ENCODE measurements at regions not wholly inside any gene's neighbourhood (a gene's known extent, or its start where the extent isn't known, plus 50 kb on each side); places are given as distances from the start of the nearest gene placed in this dataset.

DNA sequence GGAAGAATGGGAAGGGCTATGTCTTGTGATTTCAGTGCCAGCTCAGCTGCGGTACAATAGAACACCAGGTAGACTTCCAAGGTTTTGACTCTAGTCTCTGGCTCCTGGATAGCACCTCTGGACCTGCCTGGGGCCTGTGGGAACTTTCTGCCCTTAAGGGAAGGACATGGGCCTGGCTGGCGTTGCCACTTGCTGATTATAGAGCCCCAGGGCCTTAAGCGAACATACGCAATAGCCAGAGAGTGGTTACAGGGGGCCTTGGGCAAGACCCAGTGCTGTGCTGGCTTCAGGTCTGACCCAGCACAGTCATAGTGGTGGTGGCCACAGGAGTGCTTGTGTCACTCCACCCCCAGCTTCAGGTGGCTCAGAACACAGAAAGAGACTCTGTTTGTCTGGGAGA lies 131.1 kb upstream of the COL21A1 start:
- DNase-seq (ENCODE audit: low read depth in 2 of 2): no peak

DNA sequence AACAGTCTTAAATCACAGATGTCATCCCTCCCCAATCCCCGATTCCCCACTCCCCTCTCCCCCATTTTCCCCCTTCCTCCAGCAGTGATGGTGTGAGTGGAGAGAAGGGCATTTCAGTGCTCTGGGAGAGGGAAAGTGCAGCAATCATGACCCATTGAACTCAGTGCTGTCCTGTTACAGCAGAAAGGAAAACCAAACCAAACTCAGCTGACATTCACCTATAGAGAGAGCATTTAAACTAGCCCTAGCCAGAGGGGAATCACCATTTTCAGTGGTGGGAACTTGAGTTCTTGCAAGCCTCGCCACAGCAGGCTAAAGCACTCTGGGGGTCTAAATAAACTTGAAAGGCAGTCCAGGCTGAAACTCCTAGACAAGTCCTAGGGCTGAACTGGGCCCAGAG lies 129.9 kb upstream of the COL21A1 start:
- no peak for DNase-seq (ENCODE audit: low read depth in 2 of 2)

- DNase-seq (ENCODE audit: low read depth in 2 of 2): no peak
Observed at GRCh38 chr6:56375806-56376205, 128.4 kb upstream of the COL21A1 start.

- peak; percentile 39 to 95 for DNase-seq (ENCODE audit: low read depth in 2 of 2)
Observed at GRCh38 chr6:56374841-56375369, 127.5 kb upstream of the COL21A1 start.

DNA sequence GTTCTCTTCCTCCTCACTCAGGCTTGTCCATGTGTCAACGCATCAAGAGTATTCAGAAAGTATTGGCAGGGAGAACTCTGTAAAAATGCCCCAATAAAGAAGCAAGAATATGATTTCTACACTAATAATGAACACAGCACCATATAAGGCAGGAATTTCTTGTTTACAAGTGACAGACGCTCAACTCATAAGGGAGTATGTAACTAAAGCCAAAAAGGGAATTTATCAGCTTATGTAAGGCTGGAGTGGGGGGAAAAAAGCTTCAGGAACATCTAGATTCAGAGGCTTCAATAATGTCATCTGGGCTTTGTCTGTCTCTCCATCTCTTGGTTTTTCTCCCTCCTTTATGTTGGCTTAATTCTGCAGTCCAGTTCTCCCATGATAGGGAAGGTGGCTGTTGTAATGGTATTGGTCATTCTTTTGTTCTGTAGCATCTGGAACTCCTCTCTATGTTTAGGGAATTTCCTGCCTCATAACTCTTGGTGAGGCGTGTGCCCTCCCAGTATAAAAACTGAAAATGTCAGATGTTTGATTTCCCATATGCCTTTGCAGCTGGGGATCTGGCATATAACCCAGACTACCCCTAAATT lies 125.1 kb upstream of the COL21A1 start:
- DNase-seq (ENCODE audit: low read depth in 2 of 2): peak; percentile 50 to 58

GRCh38 chr6:56370561-56371211 lies 123.3 kb upstream of the COL21A1 start:
- peak; percentile 98 to 99 for DNase-seq (ENCODE audit: low read depth in 2 of 2)

- DNase-seq (ENCODE audit: low read depth in 2 of 2): peak; percentile 88 to 96
Observed at GRCh38 chr6:56370127-56370540, 122.8 kb upstream of the COL21A1 start.

- peak; percentile 87 to 91 for DNase-seq (ENCODE audit: low read depth in 2 of 2)
Observed at GRCh38 chr6:56368491-56368890, 121.1 kb upstream of the COL21A1 start.

GRCh38 chr6:56366141-56366852 lies 118.9 kb upstream of the COL21A1 start:
- DNase-seq (ENCODE audit: low read depth in 2 of 2): no peak

DNA sequence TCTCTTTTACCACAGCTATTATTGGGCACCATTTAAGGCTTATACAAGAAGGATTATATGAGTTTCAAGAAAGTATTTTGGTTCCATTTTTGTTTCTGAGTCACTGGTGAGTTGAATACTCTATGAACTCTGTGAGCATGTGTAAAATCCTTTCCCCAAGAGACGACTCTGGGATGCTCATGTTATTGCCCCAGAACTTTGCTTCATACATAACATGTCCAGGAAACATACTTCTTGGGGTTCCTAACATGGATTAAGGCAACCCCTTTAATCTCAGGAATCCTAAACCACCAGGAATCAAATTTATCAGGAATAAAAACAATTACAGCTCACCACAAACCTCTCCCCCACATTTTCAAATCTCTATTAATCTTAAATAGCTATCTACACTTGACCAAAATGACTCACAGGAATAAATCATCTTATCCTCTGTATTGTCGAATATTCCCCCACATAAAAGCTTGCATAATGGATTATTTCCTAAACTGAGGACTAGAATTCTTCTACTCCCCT lies 117.5 kb upstream of the COL21A1 start:
- DNase-seq (ENCODE audit: low read depth in 2 of 2): peak in 1 of 2 donors; percentile 64

- no peak for DNase-seq (ENCODE audit: low read depth in 2 of 2)
Observed at GRCh38 chr6:56364431-56364826, 117.0 kb upstream of the COL21A1 start.

DNA sequence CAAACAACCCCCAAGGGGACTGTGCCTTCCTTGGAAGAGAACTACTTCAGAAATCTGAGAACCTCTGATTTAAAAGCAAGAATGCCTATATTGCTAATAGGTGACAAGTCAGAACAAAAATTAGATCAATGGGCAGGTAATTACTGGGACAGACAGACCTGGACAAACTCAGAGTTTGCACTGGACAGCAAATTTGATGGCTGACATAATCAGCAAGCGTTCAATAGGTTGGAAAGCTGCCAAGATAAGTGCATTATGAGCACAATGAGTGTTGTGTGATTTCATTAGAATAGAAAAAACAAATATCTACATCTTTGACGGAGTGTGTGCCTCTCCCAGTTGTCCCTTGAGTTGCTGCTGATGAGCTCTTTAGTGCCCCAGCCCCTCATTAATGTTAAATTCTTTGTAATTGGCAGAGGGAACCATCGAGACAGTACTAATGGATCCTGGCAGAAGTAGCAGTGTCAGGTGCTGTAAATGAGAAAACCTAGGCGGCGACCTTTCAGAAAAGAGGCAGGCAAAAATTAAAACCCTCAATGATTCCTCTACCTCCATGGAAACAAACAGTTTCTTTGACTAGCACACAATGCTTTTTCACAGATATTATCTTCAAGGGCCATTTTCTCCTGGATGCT lies 116.5 kb upstream of the COL21A1 start:
- DNase-seq (ENCODE audit: low read depth in 2 of 2): peak; percentile 33 to 56

DNA sequence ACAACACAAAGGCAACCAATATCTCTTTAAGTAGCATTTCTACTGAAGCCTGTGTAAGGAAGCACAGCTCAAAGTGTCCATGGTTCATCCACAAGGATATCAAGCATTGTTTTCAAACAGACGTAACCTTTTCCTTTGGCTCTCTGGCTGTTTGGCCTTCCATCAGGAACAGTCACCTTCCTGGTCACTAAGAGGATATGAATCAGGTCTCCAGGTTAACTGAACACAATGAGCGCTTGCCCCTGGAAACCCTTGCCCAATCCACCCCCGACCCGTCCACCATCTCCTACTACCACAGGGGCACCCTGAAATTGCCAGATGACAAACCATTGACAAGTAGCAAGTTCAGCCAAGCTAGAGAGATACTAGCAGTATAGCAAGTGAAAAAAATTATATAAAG lies 114.4 kb upstream of the COL21A1 start:
- DNase-seq (ENCODE audit: low read depth in 2 of 2): peak; percentile 95

- peak; percentile 83 to 90 for DNase-seq (ENCODE audit: low read depth in 2 of 2)
Observed at GRCh38 chr6:56359201-56359899, 112.0 kb upstream of the COL21A1 start.

GRCh38 chr6:56357616-56358373 lies 110.4 kb upstream of the COL21A1 start:
- no peak for DNase-seq (ENCODE audit: low read depth in 2 of 2)

- peak in 1 of 2 donors; percentile 72 for DNase-seq (ENCODE audit: low read depth in 2 of 2)
Observed at GRCh38 chr6:56356426-56356825, 109.0 kb upstream of the COL21A1 start.

GRCh38 chr6:56353860-56354259 lies 106.5 kb upstream of the COL21A1 start:
- no peak for DNase-seq (ENCODE audit: low read depth in 2 of 2)

GRCh38 chr6:56350628-56351260 lies 103.4 kb upstream of the COL21A1 start:
- no peak for DNase-seq (ENCODE audit: low read depth in 2 of 2)

DNA sequence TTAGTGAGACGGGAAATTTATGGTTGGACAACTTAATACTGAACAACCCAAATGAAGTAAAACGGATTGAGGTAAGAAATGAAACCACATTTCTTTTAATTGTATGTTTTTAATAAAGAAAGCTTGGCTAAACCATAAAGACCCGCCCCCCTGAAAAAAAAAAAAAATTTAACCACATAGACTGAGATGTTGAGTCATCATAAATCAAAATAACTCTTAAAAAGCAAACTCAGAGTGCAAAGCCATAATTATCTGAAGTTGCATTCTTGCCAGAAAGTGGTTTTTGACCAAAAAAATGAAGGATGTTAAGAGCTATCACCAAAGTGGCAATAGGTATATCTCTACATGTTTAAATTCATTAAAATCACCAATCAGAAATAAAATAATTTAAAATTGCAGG lies 101.8 kb upstream of the COL21A1 start:
- no peak for DNase-seq (ENCODE audit: low read depth in 2 of 2)

- no peak for DNase-seq (ENCODE audit: low read depth in 2 of 2)
Observed at GRCh38 chr6:56348578-56348977, 101.2 kb upstream of the COL21A1 start.
